Effector memory CD8-positive, alpha-beta T cell (primary cell): ENCODE measurements at regions not wholly inside any gene's neighbourhood (a gene's known extent, or its start where the extent isn't known, plus 50 kb on each side); places are given as distances from the start of the nearest gene placed in this dataset.
A peak's percentile ranks its signal among the peaks of the same experiment; 100 is the strongest.
"Not testable (repeated sequence)": the region's sequence is repeated elsewhere in the genome, so short reads cannot be mapped to it uniquely, and the experiment has no call there.

Source experiments
- ATAC-seq: fragments of 150-1000 bp; cut with Tn5 transposase; replicated peaks from 2 replicates; pipeline ENCODE4 v1.10.0; 2021; ENCODE audit warnings: mild to moderate bottlenecking, moderate library complexity
- DNase-seq, 3 experiments: peaks; one replicate each; pipeline ENCODE4 v3.0.0; 2021
- H3K27ac Mint-ChIP-seq, 2 donors: one replicate each; pipeline ENCODE4 v1.8.0; 2022; ENCODE audit warnings: mild to moderate bottlenecking in 2 of 2, mixed read lengths in 2 of 2, moderate library complexity in 2 of 2
- H3K27me3 Mint-ChIP-seq, 2 donors: one replicate each; pipeline ENCODE4 v1.8.0; 2022; ENCODE audit warnings: mixed read lengths in 2 of 2
- H3K36me3 Mint-ChIP-seq: one replicate; pipeline ENCODE4 v1.8.0; 2022; ENCODE audit warnings: mild to moderate bottlenecking, moderate library complexity, mixed read lengths; ENCODE audit not compliant: insufficient read depth
- H3K4me1 Mint-ChIP-seq, 2 donors: one replicate each; pipeline ENCODE4 v1.8.0; 2022; ENCODE audit warnings: low read depth in 2 of 2, mixed read lengths in 2 of 2
- H3K4me3 Mint-ChIP-seq, 2 donors: one replicate each; pipeline ENCODE4 v1.8.0; 2022; ENCODE audit warnings: mild to moderate bottlenecking in 2 of 2, mixed read lengths in 2 of 2, moderate library complexity in 2 of 2
- H3K9me3 Mint-ChIP-seq, 2 donors: one replicate each; pipeline ENCODE4 v1.8.0; 2022; ENCODE audit warnings: mixed read lengths in 2 of 2

DNA sequence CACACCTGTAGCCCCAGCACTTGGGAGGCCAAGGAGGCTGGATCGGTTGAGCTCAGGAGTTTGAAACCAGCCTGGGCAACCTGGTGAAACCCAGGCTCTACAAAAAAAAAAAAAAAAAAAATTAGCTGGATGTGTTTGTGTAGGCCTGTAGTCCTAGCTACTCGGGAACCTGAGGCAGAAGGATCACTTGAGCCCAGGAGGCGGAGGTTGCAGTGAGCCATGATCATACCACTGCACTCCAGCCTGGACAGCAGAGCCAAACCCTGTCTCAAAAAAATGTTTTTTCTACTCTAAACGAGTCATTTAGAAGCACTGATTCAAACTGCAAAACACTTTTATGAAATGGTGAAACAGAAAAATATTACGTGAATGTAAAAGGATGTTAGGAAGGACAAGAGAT is 69.1 kb upstream of the SLC39A10 start:
- Mint-ChIP-seq H3K9me3 (no peaks in the 10 kb centered on the region), H3K4me3 (no peak overlapping the region), H3K27ac (no peak overlapping the region), H3K27me3 (no peaks in the 10 kb centered on the region), H3K4me1 (no peaks in the 10 kb centered on the region), H3K36me3 (no peaks in the 10 kb centered on the region)
- ATAC-seq (no peak), DNase-seq (no peak)

DNA sequence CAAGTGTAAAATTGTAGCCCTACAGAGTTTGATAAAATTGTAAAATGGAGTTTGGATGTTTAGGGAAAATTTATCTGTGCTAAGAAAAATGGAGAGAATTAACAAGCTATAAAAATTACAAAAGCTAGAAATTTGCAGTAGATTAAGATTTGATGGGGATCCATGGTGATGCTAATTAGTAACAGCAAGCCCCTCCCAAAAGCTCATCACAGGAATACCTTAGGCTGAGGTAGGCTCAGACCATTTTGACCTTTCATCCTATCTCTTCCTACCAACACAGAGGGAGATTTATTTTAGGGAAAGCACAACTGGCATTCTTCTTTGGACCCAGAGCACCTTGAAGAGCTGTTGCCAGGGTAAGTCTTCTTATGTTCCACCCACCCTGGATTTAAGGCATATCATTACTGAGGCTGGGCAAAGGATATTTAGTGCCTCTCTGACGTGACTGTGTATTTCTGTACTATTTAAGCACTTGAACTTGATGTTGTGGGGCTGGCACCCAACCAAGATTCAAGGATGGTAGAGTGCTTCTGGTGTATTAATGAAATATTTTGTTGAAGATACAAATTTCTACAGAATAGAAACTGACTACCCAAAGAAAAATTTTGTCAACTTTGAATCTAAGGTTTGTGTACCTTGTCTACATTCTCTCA is 70.8 kb upstream of the SLC39A10 start:
- Mint-ChIP-seq H3K36me3 (no peaks in the 10 kb centered on the region), H3K27me3 (no peaks in the 10 kb centered on the region), H3K4me1 (no peaks in the 10 kb centered on the region), H3K27ac (no peak overlapping the region), H3K4me3 (no peak overlapping the region), H3K9me3 (no peaks in the 10 kb centered on the region)
- DNase-seq, result no peak
- ATAC-seq, result no peak

GRCh38 chr2:195582188-195582587 is 74.8 kb upstream of the SLC39A10 start:
- H3K4me1 Mint-ChIP-seq, result peaks cover 6 to 18% of the 10 kb centered on the region in 2 donors
- H3K27me3 Mint-ChIP-seq, result no peaks in the 10 kb centered on the region
- H3K4me3 Mint-ChIP-seq, result no peak overlapping the region
- peaks cover 4% of the 10 kb centered on the region for H3K36me3 Mint-ChIP-seq
- ATAC-seq (no peak), DNase-seq (no peak)
- no peaks in the 10 kb centered on the region for H3K9me3 Mint-ChIP-seq
- peak overlapping the region in 1 of 2 donors; percentile 51 for H3K27ac Mint-ChIP-seq

DNA sequence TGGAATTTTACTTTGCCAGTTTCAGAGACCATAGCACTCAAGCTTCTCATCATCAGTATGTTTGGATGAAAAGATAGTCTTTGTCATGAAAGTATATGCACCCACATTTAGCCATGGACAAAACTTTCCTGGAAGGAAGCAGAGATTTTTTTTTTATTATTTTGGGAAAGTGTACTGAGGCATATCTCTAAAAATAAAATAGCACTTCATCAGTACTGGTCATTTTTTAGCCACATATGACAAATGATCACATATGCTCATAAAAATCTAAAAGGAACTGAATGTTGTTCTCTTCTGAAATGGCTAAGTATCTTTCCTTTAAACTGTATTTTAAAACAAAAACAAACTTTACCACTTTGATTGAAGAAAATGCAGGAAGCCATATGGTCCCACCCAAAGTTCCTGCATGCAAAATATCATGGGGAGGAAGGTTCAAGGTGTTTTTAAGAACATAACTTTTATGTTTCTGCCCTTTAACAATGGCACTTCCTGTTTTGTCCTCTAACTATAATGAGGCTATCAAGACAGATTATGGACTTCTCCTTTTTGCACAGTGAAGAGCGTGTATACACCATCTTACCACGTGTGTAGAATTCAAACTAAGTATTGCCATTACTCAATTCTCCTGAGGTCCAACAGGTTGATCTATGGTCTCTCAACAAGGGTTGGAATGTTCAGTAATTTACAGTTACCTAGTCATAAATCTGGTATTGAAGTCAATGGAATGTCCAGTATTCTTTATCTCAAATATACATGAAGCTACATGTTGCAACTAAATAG is 77.1 kb upstream of the SLC39A10 start:
- H3K27me3 Mint-ChIP-seq, result no peaks in the 10 kb centered on the region
- peak overlapping the region; percentile 7 to 69 for H3K27ac Mint-ChIP-seq
- peaks cover 4% of the 10 kb centered on the region for H3K36me3 Mint-ChIP-seq
- H3K4me1 Mint-ChIP-seq, result peaks cover 14 to 30% of the 10 kb centered on the region in 2 donors
- H3K4me3 Mint-ChIP-seq, result peak overlapping the region in 1 of 2 donors; percentile 40
- ATAC-seq, result peak; percentile 32
- DNase-seq, result no peak
- no peaks in the 10 kb centered on the region for H3K9me3 Mint-ChIP-seq

- Mint-ChIP-seq H3K9me3 (no peaks in the 10 kb centered on the region), H3K4me3 (peak overlapping the region in 1 of 2 donors; percentile 49), H3K36me3 (peaks cover 4% of the 10 kb centered on the region), H3K27ac (peak overlapping the region; percentile 24 to 83), H3K27me3 (no peaks in the 10 kb centered on the region), H3K4me1 (peaks cover 14 to 33% of the 10 kb centered on the region in 2 donors)
- DNase-seq, result no peak
- ATAC-seq, result peak; percentile 41
These were observed 81.1 kb upstream of the SLC39A10 start for GRCh38 chr2:195575879-195576401.

DNA sequence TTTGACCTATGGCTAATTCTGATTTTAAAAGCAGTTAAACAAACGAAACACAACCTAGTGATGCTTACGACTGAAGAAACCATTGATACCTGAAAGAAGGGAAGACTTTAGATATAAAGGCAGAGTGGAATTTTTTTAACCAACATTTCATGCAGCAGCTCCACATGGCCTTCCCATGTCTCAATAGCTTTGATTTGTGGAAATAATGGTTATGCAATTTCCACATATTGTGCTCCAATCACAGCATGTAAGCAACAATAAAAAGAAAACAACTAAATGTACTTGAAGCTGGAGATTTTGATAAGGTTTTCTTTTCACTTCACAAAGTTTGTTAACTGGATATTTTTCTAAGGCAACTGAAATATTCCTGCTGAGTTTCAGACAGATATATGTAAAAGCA is 82.0 kb upstream of the SLC39A10 start:
- no peaks in the 10 kb centered on the region for H3K9me3 Mint-ChIP-seq
- no peak overlapping the region for H3K4me3 Mint-ChIP-seq
- no peak overlapping the region for H3K27ac Mint-ChIP-seq
- peaks cover 10 to 27% of the 10 kb centered on the region in 2 donors for H3K4me1 Mint-ChIP-seq
- no peak for DNase-seq
- H3K36me3 Mint-ChIP-seq, result no peaks in the 10 kb centered on the region
- no peak for ATAC-seq
- H3K27me3 Mint-ChIP-seq, result no peaks in the 10 kb centered on the region

DNA sequence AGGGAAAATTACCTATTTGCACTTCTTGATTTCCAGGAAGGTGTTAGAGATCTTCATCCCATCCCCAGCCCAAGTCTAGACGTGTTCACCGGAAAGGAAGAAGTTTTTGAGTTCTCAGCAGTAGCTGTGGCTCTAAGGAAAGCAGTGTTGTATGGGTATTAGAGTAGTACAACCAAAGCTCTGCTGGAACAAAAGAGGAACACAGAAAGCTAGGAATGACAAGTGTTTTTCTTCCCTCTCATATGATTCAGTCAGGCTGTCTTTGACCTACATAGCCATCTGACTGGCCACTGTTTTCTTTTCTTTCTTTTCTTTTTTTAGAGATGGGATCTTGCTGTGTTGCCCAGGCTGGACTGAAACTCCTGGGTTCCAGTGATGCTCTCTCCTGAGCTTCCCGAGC is 82.7 kb upstream of the SLC39A10 start:
- no peaks in the 10 kb centered on the region for H3K36me3 Mint-ChIP-seq
- peaks cover 8 to 25% of the 10 kb centered on the region in 2 donors for H3K4me1 Mint-ChIP-seq
- H3K9me3 Mint-ChIP-seq, result no peaks in the 10 kb centered on the region
- H3K27me3 Mint-ChIP-seq, result no peaks in the 10 kb centered on the region
- DNase-seq (no peak), ATAC-seq (no peak)
- H3K27ac Mint-ChIP-seq, result no peak overlapping the region
- H3K4me3 Mint-ChIP-seq, result no peak overlapping the region

DNA sequence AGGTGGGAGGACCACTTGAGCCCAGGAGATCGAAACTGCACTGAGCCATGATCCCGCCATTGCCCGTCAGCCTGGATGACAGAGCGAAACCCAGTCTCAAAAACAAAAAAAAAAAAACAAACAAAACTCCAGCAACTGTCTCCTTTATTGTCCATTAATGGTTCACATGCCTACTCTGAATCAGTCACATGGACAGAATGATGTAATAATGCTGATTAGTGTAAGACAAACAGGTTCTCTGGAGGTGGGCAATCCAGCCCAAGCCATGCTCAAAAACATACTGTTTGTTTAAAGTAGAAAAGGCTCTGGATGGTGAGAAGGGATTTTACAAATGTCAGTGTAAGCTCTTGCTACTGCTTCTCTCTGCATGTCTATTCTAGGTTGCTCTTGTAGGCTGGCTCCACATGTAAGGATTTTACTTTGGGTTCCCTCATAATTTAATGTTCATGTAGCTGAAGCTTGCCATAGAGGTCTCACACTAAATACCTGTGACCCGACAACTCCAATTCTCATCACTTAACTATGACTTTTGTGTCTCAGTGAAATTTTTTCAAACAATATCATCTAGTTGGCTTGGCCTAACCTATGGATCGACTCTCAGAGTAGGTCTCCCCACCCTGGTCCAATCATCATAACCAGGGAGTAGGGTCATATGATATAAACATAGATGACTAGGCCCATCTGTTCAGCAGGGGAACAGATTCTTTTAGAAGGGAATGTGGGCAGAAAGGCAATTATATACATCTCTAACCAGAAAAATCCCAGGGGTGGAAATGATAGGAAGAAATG is 83.9 kb upstream of the SLC39A10 start:
- no peak for ATAC-seq
- Mint-ChIP-seq H3K4me1 (peaks cover 8 to 25% of the 10 kb centered on the region in 2 donors), H3K9me3 (no peaks in the 10 kb centered on the region), H3K36me3 (no peaks in the 10 kb centered on the region), H3K27me3 (no peaks in the 10 kb centered on the region), H3K4me3 (no peak overlapping the region), H3K27ac (peak overlapping the region in 1 of 2 donors; percentile 26)
- no peak for DNase-seq

- Mint-ChIP-seq H3K9me3 (no peaks in the 10 kb centered on the region), H3K27me3 (no peaks in the 10 kb centered on the region), H3K4me3 (no peak overlapping the region), H3K27ac (peak overlapping the region in 1 of 2 donors; percentile 42), H3K36me3 (no peaks in the 10 kb centered on the region), H3K4me1 (peaks cover 0 to 10% of the 10 kb centered on the region in 2 donors)
- ATAC-seq (no peak), DNase-seq (no peak)
These were observed 86.7 kb upstream of the SLC39A10 start for GRCh38 chr2:195570329-195570728.

GRCh38 chr2:195569255-195569654 is 87.8 kb upstream of the SLC39A10 start:
- ATAC-seq (no peak), DNase-seq (no peak)
- Mint-ChIP-seq H3K9me3 (no peaks in the 10 kb centered on the region), H3K27ac (no peak overlapping the region), H3K27me3 (no peaks in the 10 kb centered on the region), H3K4me1 (peaks cover 0 to 18% of the 10 kb centered on the region in 2 donors), H3K36me3 (no peaks in the 10 kb centered on the region), H3K4me3 (no peak overlapping the region)

DNA sequence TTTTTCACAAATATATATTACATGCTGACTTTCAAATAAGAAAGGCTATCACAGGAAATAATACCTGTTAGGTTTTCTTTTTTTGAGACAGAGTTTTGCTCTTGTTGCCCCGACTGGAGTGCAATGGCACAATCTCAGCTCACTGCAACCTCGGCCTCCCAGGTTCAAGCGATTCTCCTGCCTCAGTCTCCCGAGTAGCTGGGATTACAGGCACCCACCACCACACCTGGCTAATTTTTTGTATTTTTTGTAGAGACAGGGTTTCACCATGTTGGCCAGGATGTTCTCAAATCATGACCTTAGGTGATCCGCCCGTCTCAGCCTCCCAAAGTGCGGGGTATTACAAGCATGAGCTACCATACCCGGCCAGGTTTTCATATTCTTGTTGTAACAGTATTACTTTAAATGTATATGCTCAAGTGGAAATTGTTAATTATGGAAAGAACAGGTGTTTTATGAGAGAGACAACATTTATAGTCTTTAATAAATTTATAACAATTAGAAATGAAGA is 92.3 kb upstream of the SLC39A10 start:
- H3K4me1 Mint-ChIP-seq, result peaks cover 31 to 46% of the 10 kb centered on the region in 2 donors

GRCh38 chr2:195563857-195564512 is 93.0 kb upstream of the SLC39A10 start:
- Mint-ChIP-seq H3K27me3 (no peaks in the 10 kb centered on the region), H3K9me3 (no peaks in the 10 kb centered on the region), H3K4me3 (peak overlapping the region; percentile 84 to 85), H3K4me1 (peaks cover 37 to 47% of the 10 kb centered on the region in 2 donors), H3K27ac (peak overlapping the region; percentile 66 to 97), H3K36me3 (peaks cover 4% of the 10 kb centered on the region)
- ATAC-seq, result peak; percentile 23
- peak in 1 of 3 experiments; percentile 5 for DNase-seq

More for the DNA sequence above, 92.3 kb upstream of the SLC39A10 start:
- not testable (repeated sequence) for H3K36me3 Mint-ChIP-seq, DNase-seq, H3K27me3 Mint-ChIP-seq, ATAC-seq, H3K9me3 Mint-ChIP-seq
- Mint-ChIP-seq H3K27ac (peak overlapping the region; percentile 66 to 97), H3K4me3 (peak overlapping the region in 1 of 2 donors; percentile 84)
